GM20000 (cell line): ENCODE measurements at regions not wholly inside any gene's neighbourhood (a gene's known extent, or its start where the extent isn't known, plus 50 kb on each side); places are given as distances from the start of the nearest gene placed in this dataset.

Source experiments
- DNase-seq: peaks from one replicate; pipeline ENCODE4 v3.0.0; 2012; ENCODE audit warnings: low spot score
- TF ChIP-seq, protein P1 (sequence below): IDR thresholded peaks from 2 replicates; pipeline ENCODE4 v1.5.1; 2012; ENCODE audit warnings: mild to moderate bottlenecking, control low read depth; ENCODE audit errors: extremely low read depth, missing control alignments

DNA sequence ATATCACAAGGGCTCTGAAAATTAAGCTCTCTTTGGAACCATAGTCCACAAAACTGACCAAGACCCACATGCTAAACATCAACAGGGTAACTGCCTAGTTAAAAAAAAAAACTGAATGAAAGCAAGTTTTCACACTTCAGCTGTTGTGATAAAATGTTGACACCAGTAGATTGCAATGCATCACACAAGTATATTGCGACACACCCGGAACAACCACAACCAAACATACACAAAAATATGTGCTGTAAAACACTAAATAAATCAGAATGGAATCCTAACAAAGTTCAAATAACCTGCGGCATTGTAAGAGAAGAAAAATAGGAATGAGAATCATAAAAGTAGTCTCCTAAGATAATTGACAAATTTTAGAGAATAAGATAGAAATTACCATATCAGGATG, 710.3 kb downstream of the AACS start:
- TF ChIP-seq, protein P1, sequence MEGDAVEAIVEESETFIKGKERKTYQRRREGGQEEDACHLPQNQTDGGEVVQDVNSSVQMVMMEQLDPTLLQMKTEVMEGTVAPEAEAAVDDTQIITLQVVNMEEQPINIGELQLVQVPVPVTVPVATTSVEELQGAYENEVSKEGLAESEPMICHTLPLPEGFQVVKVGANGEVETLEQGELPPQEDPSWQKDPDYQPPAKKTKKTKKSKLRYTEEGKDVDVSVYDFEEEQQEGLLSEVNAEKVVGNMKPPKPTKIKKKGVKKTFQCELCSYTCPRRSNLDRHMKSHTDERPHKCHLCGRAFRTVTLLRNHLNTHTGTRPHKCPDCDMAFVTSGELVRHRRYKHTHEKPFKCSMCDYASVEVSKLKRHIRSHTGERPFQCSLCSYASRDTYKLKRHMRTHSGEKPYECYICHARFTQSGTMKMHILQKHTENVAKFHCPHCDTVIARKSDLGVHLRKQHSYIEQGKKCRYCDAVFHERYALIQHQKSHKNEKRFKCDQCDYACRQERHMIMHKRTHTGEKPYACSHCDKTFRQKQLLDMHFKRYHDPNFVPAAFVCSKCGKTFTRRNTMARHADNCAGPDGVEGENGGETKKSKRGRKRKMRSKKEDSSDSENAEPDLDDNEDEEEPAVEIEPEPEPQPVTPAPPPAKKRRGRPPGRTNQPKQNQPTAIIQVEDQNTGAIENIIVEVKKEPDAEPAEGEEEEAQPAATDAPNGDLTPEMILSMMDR, result no peak
- no peak for DNase-seq

DNA sequence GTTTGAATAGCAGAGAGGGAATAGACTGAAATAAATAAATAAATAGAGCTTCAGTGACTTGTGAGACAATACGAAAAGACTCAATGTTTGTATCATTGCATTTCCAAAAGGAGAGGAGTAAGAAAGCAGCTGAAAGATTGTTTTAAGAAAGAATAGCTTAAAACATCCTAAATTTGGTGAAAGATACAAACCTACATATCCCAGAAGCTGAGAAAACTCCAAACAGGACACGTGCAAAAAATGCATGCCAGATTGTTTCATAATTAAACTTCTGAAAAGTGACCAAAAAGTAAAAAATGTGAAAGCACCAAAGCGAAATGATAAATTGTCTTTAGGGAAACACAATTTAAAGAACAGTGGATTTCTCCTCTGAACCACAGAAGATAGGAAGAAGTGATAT, 711.0 kb downstream of the AACS start:
- TF ChIP-seq, protein P1, result no peak
- no peak for DNase-seq

DNA sequence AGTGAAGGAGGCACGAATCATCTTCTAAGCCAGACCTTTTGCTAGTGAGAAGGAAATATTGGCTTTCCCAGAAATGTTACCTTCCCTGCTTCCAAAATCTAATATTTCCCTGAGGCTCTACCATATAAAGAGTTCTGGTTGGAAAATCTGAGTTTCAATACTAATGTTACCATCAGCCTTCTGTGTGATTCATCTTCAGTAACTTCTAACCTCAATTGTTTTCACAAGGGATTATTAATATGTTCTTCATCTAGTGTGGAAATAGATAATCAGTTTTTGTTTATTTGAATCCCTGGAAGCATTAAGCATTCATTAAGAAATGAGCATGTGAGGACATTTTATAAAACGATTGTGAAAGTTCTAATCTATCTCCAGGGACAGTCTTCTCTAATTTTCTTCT, 720.9 kb downstream of the AACS start:
- DNase-seq, result no peak
- TF ChIP-seq, protein P1, result no peak

DNA sequence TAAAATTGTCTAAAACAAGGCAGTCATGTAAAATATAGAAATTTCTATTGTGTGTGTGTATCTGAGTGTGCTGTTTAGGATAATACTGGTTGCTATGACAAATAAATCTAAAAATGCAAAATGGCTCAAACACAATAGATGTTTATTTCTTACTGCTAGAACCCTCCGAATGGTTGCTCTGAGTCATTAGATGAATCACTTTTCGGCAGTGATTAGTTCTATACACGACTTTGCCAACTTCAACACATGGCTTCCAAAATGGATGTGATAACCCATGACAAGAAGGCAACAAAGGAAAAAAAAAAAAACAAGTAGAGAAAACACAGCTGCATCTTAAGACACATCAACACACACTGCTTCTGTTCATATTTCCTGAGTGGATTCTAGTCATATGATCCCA, 729.2 kb downstream of the AACS start:
- TF ChIP-seq, protein P1, result no peak
- DNase-seq, result no peak

DNA sequence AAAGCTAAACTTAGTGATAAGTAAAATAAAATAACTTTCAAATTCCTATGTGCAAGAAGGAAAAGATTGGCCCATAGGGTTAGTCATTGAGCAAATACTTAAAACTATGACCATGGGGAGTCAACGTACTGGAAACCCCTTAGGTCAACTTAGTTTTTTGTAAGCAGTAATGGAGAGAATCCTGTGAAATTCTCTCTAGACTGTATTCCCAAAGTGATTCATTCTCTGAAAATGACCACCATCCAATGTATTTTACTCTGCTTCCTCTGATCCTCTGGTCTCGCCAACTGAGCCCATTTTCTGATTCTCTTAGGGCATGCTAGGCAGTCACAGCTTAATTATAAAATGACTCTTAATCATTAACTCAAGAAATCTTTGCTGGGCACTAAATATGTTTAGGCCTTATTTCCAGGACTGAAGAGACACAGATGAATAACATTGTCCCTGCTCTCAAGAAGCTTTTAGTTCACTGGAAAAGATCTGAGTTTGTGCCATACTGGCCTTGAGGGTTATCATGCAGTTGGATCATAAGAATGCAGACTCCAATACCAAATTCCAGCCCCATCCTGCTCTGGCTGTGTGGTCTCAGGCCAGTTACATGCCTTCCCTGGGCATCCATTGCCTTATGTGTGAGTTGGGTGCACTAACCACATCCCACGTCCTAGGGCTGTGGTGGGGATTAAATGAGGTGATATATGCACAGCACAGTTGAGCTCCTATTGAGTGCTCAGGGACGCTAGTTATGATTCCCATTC, 732.4 kb downstream of the AACS start:
- TF ChIP-seq, protein P1, result no peak
- no peak for DNase-seq

DNA sequence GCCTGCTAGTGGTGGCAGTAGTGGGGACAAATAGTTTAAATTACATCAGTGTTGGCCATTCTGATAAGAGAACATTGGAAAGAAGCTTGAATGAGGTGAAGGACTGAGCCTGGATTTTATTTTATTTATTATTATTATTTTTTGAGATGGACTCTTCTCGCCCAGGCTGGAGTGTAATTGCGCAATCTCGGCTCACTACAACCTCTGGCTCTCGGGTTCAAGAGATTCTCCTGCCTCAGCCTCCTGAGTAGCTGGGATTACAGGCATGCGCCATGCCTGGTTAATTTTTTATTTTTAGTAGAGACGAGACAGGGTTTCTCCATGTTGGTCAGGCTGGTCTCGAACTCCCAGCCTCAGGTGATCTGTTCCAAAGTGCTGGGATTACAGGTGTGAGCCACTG, 739.4 kb downstream of the AACS start:
- TF ChIP-seq, protein P1, result no peak
- DNase-seq, result no peak

DNA sequence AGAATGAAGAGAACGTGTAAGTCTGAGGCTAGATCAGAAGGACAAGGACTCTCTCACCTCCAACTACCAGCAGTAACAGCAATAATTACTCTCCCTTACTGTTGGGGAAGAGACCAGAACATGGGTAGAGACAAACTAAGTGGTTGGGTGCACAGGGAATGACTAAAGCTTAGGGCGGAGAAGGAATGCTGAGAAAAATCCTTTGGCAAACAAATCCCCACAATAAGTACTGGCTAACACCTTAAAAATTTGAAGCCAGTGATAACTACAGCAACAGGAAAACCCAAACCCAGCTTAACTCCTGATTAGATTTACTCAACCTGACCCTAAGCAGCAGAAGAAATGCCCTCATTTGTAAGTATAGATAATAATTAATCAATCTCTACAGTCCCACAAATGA, 759.0 kb downstream of the AACS start:
- no peak for DNase-seq
- TF ChIP-seq, protein P1, result no peak
